Liver (tissue), 3 donors: ENCODE measurements at regions not wholly inside any gene's neighbourhood (a gene's known extent, or its start where the extent isn't known, plus 50 kb on each side); places are given as distances from the start of the nearest gene placed in this dataset.

Experiments used
- CTCF ChIP-seq: fragments of 150-350 bp; IDR thresholded peaks from 2 replicates; pipeline ENCODE4 v1.5.1; 2017; ENCODE audit warnings: improper control_type of control experiment, low read depth, low read length; ENCODE audit not compliant: missing input control
- TAF1 ChIP-seq: conservative IDR thresholded peaks from 2 replicates; pipeline ENCODE4 v1.6.1; 2016; ENCODE audit warnings: antibody characterized with exemption, mild to moderate bottlenecking
- donor health status: healthy.
- donor health status: healthy.

DNA sequence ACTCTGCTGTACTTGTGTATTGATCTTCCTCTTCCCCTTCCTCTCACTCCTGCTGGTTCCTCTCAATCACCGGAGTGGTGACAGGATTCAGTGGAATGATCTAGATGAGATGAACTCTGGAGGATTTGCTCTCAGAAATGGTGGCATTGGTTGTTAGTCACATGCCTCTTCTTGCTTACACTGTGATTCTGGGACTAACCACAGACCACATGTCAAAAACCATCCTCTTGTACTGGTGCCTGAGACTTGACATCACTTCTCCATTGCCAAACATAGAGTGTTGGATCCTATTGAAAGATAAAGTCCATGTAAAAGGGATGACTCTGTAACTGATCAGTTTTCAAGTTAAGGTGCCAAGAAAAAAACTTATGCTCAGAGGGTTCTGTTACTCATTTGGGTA is 506.5 kb downstream of the DMAC1 start:
- TF ChIP-seq TAF1, result no peak
- TF ChIP-seq CTCF, result no peak
